Fibroblast of villous mesenchyme (primary cell): ENCODE measurements at regions not wholly inside any gene's neighbourhood (a gene's known extent, or its start where the extent isn't known, plus 50 kb on each side); places are given as distances from the start of the nearest gene placed in this dataset.

Experiments used
- DNase-seq: peaks from one replicate; pipeline ENCODE4 v3.0.0-alpha.2; 2010; ENCODE audit warnings: low read depth
- H3K4me3 ChIP-seq: 2 replicates; pipeline ENCODE4 v1.5.1; 2011; ENCODE audit warnings: low read depth, mild to moderate bottlenecking, low read length
- TF ChIP-seq, protein P1 (sequence below): IDR thresholded peaks from 2 replicates; pipeline ENCODE4 v1.5.1; 2012; ENCODE audit warnings: low read depth, mild to moderate bottlenecking, low read length; ENCODE audit not compliant: insufficient read depth

DNA sequence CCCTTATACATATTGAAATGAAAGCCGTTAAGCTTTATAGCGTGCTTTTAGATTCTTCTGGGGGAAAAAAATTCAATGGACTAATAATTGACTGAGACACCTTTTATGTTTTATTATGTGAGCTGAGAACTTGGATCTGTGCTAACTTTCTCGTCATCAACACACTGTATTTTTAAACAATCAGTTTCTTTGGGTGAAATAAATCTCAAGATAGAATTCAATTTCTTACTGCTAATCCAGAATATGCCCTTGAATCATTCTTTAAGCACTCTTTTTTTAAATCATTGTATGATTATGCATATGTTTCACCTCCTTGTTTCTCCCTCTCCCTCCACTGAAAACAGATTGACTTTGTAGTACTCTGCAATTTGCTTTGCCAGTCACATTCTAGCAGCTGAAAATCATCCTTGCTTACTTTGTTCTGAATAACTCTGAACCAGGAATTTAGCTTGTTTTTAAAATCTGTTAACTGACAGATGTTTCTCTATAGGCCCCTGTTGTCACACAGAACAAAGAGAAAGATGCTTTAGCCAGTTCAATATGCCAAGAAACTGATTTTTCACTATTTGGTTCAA, 81.5 kb downstream of the SLIT2 start:
- TF ChIP-seq, protein P1, sequence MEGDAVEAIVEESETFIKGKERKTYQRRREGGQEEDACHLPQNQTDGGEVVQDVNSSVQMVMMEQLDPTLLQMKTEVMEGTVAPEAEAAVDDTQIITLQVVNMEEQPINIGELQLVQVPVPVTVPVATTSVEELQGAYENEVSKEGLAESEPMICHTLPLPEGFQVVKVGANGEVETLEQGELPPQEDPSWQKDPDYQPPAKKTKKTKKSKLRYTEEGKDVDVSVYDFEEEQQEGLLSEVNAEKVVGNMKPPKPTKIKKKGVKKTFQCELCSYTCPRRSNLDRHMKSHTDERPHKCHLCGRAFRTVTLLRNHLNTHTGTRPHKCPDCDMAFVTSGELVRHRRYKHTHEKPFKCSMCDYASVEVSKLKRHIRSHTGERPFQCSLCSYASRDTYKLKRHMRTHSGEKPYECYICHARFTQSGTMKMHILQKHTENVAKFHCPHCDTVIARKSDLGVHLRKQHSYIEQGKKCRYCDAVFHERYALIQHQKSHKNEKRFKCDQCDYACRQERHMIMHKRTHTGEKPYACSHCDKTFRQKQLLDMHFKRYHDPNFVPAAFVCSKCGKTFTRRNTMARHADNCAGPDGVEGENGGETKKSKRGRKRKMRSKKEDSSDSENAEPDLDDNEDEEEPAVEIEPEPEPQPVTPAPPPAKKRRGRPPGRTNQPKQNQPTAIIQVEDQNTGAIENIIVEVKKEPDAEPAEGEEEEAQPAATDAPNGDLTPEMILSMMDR, result no peak

DNA sequence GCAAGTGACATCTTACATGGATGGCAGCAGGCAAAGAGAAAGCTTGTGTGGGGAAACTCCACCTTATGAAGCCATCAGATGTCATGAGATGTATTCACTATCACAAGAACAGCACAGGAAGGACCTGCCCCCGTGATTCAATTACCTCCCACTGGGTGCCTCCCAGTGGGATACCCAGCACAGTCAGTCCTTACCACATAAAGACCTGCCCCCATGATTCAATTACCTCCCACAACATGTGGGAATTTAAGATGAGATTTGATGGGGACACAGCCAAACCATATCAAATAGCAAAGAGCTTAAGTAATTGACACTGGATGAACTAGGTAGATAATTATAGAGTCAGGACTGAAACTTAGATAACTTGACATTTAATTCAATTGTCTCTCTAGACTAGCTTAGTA, 85.6 kb downstream of the SLIT2 start:
- no peak overlapping the region for H3K4me3 ChIP-seq
- no peak for DNase-seq
- TF ChIP-seq, protein P1, result no peak

More for the DNA sequence above, 81.5 kb downstream of the SLIT2 start:
- H3K4me3 ChIP-seq, result no peak overlapping the region
- DNase-seq, result no peak

DNA sequence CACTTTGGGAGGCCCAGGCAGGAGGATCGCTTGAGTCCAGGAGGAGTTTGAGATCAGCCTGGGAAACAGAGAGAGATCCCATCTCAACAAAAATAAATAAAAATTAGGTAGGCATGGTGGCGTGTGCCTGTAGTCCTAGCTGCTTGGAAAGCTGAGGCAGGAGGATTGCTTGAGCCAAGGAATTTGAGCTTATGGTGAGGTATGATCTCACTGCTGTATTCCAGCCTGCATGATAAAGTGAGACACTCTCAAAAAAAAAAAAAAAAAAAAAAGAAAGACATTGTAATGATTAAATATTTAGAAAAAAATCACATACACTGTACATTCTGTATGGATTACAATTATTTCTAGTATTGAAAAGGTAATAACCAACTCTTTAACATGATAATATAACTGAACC, 87.1 kb downstream of the SLIT2 start:
- DNase-seq, result no peak
- H3K4me3 ChIP-seq, result no peak overlapping the region
- TF ChIP-seq, protein P1, result no peak

DNA sequence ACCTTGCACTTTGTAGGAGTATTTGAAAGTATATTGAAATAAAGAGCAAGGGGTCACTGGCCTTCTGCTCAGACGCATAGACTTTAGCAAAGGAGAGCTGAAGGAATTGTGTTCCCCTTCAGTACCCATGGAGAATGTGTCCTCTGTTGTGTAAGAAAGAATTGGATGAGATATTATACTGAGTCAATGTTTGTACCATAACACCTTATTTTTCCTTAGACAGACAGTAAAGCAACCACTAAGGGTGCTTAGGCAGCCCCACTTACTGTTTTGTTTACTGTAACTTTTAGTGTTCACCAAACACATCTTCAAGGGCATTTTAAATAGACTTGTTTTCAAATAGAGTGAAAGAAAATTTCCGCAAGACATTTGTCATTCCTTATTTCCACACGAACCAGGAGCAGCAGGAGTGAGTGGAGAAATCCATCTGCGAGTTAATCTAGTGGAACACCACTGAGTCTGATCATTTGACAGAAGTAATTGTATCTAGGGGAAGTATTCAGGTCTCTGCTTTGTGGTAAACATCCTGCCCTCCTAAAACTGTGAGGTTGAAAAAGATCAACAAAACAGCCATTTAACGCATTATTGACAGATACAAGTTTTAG, 89.5 kb downstream of the SLIT2 start:
- TF ChIP-seq, protein P1, result no peak
- no peak overlapping the region for H3K4me3 ChIP-seq

DNA sequence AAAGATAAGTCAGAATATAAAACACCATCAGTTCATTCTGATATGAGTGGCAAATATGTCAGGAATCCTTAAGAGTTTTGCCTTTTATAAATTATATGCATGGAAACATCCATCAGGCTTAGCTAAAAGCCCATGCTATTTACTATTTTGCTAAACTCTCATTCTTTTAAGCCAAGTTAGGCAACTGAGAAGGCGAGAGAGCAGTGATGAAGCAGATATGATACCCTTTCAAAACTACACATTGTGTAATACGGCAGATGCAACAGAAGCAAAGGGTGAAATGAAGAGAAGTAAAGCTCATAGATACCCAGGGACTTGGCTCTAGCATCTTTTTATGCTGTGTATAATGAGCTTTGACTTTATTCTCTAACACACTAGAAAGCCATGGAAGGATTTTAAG, 95.8 kb downstream of the SLIT2 start:
- H3K4me3 ChIP-seq, result no peak overlapping the region
- peak; percentile 34 for DNase-seq
- TF ChIP-seq, protein P1, result no peak

More for the DNA sequence above, 89.5 kb downstream of the SLIT2 start:
- DNase-seq, result no peak

DNA sequence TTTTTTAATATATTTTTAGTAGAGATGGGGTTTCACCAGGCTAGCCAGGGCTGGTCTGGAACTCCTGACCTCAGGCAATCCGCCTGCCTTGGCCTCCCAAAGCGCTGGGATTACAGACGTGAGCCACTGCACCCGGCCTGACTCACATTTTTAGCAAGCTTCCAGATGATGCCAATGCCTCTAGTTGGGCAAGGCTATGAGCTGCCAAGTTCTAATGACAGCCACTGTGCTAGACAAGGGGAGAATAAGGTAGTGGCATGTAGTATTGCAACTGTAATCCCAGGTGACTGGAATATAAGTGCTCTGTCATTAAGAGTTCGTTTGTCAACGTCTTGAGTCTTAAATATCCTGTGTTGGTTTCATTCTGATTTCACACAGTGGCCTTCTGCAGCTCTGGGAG, 96.7 kb downstream of the SLIT2 start:
- no peak overlapping the region for H3K4me3 ChIP-seq
- no peak for DNase-seq
- TF ChIP-seq, protein P1, result no peak
